ENCODE measurements at regions not wholly inside any gene's neighbourhood (a gene's known extent, or its start where the extent isn't known, plus 50 kb on each side); places are given as distances from the start of the nearest gene placed in this dataset.

- DNase-seq = no peak
Measured at GRCh38 chr20:60252866-60253265, 294.6 kb downstream of the CDH26 start.

DNA sequence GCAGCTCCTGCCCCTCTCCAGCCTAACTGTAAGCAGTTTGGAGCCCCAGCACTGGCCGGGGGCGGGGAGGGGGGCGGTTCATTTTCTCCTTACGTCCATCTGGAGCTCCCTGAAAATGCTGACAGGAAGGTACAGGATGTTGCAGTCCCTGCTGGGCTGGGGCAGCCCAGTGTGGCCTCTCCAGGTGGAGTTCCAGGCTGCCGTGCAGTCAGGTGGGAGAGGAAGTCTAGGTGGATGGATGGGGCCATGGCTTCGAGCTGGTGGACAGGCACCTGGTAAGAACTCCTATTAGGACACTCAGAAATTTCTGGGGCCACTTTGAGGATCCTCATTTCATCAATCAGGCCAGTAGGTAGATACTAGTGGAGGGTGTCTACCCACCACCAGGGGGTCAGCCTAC is 295.2 kb downstream of the CDH26 start:
- no peak for DNase-seq

- no peak for DNase-seq
Measured at GRCh38 chr20:60254901-60255411, 296.7 kb downstream of the CDH26 start.

- DNase-seq = no peak
Measured at GRCh38 chr20:60255415-60255814, 297.2 kb downstream of the CDH26 start.

- DNase-seq = no peak
Measured at GRCh38 chr20:60255866-60256265, 297.6 kb downstream of the CDH26 start.

DNA sequence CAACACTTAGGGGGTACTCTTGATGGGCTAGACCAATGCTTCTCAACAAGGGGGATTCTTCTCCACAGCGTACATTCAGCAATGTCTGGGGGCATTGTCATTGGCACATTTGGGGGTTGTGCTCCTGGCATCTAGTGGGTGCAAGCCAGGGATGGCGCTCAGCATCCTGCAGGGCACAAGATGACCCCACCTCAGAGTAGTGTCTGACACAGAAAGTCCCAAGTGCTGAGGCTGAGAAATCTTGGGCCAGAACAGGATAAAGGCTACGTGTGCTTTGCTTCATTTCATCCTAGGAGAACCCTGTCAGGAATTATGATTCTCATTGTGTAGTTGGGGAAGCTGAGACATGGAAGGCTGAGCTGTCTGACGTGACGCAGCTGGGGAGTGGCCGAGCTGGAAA is 298.6 kb downstream of the CDH26 start:
- DNase-seq = no peak

DNA sequence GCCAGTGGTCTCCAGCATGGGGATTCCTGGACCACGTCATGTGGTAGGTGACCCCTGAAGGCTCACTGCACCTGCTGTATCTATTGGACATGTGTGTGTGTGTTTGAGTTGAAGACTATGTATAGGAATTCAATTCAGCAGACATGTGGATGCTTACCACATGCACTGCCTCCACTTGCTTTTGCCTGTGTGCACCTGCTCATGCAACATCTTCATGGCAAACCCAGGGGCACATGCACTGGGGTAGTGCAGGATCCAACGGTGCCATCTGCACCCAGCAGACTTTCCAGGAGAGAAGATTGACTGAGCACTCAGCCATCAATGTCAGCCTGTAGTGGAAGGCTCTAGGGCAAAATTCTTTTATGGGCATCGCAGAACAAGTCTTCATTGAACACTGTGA is 299.4 kb downstream of the CDH26 start:
- no peak for DNase-seq

DNA sequence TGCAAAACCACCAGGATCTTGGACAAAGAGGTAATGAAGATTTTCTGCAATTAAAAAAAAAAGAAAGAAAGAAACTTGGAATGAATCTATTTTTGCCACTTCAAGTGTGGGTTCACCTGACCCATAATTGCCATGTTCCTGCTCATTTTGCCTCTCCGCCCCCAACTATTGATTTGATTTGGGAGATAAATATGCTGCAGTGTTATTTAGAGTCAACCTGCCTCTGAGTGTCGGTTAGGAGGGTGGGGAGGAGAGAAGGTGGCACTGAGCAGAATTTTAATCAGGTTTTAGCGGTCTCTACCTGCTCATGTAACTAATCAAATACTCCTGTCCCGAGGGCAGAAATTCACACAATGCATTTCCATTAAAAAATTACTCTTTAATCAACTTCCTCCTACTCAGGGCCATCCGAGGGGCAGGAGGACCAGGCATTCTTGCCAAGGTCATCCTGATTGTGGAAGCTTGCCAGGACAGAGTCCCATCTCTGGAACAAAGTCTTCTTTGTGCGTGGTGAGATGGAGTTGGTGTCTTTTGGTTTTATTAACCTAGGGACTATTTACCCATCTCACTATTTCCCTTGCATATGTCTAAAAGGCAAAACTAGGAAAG is 300.1 kb downstream of the CDH26 start:
- DNase-seq = no peak

DNA sequence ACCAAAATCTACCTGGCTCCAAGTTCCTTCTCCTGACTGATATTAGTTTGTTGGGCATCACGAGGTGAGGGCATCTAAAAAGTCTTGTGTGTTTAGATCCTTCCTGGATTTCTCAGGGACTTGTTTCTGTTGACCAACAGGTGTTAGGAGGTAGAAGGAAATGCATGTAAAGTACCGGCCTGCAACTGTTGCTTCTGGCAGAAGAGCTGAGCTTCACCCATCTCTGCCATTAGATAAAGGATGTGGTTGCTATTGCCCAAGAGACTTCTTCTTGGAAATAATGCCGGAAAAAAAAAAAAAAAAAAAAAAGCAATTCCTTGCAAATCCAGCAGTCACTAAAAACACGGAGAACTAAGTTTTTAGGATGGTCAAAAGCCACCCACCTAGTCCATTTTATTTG is 303.1 kb downstream of the CDH26 start:
- no peak for DNase-seq

DNA sequence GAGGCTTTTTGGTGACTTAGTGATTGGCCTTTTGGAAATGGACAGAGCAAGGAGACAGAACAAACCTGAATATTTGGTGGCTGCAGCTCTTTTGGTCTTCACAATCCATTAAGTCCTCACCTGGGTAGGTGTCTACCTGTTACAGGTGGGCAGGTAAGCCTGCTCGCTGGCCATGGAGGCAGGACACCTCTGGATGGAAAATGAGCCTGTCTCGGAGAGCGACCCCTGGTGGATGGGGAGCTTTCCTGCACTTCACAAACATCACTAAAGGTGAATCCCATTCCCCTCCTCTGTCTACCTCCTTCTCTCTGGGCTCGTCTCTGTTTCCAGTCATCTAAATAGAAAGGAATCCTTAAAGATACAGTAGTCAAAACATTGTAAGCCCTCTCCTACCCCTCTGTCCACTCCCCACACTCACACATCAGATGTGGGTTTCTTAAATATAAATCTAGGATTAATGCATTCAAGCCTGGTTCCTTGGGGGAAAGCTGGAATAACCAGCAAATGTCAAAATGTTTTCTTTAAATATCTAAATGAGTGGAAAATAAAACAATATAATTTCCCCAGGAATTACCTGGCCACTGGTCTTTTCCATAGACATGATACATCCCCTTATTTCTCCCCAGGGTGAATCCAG is 304.9 kb downstream of the CDH26 start:
- DNase-seq = no peak

DNA sequence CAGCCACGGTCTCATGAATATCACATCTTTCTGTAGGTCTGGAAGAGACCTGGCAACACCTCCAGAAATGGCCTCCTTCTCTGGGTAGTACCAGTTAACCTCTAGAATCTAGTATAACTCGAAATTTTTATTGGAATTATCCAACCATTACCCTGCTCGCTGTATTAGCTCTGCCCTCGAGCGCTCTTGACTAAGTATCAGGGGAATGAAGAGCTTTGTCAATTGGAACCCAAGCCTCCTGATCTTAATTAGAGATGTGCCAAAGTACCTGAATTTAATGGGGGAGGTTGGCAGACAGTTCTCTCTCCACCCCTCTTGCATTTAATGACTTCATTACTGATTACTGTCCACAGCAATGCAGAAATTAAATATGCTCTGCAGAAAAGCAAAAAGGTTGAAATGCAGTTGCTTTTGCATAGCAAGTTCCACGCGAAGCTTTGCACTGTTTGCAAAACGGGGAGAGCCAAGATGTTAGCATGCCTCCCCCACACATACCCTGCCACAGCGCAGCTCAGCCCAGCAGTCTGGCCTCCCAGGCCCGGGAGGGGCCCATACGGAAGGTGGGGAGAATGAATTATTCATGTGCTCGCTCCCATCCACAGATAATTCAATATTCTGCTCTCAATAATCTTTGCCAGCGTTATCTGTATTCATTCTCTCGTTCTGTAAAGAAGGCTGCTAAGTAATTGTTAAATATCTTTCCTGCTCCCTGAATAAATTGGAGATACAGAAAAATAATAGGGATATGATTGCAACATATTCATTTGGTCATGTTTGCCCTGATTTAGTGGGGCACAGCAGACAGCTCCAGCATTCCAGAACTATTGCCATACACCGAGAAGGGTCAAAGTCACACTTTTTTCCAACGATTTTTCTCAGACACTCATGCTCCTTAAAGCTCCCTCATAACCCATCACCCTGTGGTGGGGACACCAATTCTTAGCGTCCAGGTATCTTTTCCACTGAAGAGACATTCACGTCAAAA is 305.8 kb downstream of the CDH26 start:
- no peak for DNase-seq

DNA sequence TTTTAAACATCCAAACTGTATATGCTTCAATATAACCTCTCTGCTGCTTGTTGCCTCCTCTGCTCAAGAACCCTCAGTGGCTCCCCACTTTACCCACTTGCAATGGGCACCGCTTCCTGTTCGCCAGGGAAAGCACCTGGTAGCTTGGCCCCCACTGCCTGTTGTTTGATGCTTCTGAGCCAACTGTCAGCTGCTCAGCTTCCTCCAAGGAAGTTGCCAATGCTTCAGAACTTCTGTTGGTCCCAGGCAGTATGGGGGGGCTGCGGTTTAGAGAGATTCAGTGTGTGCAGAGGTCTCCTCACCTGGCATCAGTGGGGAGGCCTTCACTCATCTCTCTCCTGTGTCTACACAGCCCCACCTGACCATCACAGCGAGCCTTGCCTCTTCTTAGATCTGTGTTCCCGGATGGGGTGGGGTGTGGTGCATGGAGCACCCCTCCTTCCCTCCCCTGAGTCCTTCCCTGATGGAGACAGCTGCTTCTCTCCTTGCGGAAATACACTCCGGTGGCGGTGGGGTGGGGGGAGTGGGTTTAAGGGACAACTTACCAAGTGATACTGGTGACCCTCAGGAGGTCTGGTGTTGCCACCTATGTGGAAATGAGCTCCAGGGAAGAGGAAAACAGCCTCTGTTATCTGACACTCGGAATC is 308.1 kb downstream of the CDH26 start:
- DNase-seq = no peak

- DNase-seq = no peak
Measured at GRCh38 chr20:60268491-60268890, 310.3 kb downstream of the CDH26 start.

GRCh38 chr20:60269573-60270162 is 311.4 kb downstream of the CDH26 start:
- no peak for DNase-seq

GRCh38 chr20:60270341-60270740 is 312.1 kb downstream of the CDH26 start:
- no peak for DNase-seq

DNA sequence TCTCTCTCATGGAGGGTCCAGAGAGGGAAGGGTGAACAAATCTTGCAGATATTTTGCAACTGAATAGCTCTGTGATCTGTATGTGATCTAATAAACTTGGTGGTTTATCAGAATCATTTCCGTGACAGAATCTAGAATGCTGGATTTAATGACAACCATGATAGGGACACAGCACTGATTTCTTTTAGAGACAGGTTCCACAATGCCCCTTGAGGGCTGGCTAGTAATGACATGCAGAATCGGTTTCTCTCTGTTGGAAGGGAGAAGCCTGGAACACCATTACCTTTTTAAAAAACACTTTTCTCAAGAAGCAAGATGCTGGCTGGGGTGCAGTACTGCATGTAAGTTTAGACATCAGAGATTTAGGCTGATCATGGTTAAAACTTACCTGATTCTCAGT is 313.4 kb downstream of the CDH26 start:
- DNase-seq = no peak

DNA sequence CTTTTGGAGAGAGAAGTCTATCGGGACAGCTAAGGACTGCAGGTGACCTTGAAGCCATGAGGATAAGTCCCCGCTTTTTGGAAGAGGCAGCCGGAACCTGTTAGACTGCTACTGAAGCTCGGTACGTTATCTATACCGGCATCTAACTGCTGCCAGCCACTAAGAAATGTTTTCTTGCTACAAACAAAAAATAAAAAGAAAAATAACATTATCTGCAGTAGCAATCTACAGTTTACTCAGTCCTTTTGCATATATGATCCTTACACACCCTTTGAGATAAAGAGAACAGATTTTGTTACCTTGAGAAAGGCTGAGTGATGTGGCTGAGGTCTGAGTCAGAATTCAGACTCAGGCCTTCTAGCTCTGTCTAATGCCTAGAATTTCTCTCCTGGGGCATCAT is 314.6 kb downstream of the CDH26 start:
- no peak for DNase-seq

DNA sequence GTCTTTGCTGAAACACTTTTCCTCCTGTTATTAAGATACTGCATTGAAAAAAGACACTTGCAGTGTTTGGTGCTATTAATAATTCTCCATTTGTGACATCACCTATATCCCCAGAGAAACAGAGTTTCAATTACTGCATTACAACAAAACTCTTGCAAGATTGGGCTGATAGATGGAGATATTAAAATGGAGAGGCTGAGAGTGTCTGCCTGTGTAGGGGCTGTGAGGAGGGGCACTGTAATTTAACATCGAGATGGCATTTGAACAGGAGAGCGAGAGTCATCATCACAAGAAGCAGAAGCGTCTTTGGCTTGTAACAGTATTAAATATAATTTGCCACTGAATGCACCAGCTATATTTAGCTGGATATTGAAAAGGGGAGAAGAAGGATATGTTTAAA is 316.5 kb downstream of the CDH26 start:
- no peak for DNase-seq

GRCh38 chr20:60281295-60281694 is 323.1 kb downstream of the CDH26 start:
- no peak for DNase-seq

DNA sequence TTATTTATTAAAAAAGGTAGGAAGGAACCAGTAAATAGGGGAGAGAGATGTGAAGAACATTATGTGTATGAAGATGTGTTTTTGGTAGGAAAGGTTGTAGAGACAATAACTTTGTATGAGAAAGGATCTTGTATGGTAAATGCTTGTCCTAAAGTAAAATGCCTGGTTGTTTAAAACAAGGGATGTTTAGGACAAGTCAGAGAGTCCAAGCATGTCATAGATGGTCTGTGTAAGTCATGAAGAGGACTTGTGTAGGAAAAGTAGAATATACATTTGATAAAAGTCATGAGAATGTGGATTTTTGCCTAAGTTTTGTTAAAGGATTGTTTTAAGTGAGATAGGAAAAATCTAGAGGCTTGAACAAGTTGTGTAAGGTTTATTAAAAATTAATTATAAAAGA is 325.1 kb downstream of the CDH26 start:
- no peak for DNase-seq

DNA sequence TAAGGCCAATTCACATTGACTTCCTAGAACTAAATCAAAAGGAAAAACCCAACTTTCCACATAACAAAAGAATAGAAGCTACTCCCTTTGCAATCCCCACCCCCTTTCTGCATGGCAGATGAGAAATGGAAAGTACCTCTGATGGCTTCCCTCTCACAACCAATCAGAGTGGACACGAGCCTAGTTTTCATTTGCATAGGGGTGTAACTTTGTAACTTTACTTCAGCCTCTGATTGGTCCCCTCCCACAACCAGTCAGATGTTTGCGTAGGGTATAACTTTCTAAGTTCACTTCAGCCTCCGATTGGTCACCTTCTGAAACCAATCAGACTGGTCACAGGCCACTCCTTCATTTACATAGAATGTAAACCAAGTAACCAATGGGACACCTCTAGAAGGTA is 328.5 kb downstream of the CDH26 start:
- no peak for DNase-seq

DNA sequence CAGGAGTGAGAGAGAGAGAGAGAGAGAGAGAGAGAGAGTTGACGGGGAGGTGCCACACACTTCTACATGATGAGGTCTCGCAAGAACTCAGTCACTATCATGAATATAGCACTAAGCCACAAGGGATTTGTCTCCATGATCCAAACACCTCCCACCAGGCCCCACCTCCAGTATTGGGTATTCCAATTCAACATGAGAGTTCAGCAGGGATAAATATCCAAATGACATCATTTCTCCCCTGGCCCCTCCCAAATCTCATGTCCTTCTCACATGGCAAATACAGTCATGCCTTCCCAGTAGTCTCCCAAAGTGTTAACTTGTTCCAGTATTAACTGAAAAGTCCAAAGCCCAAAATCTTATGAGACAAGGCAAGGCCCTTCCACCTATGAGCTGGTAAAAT is 330.7 kb downstream of the CDH26 start:
- no peak for DNase-seq

DNA sequence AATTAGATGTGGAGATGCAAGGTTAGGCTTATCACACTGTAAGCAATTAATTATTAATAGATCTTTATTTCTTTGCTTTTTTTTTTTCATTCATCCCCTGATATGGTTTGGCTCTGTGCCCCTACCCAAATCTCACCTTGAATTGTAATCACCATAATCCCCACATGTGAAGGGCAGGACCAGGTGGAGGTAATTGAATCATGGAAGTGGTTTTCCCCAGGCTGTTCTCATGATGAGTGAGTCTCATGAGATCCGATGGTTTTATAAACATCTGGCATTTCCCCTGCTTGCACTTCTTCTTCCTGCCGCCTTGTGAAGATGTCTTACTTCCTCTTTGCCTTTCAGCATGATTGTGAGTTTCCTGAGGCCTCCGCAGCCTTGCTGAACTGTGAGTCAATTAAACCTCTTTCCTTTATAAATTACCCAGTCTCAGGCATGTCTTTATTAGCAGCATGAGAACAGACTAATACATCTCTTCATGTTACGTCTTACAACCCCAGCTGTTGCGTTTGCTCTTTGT is 333.8 kb downstream of the CDH26 start:
- DNase-seq = no peak

Measured in DMS 273 treated with DMSO at 0.1 percent for 48 hours (cell line).